PC-3 (cell line): ENCODE measurements at regions not wholly inside any gene's neighbourhood (a gene's known extent, or its start where the extent isn't known, plus 50 kb on each side); places are given as distances from the start of the nearest gene placed in this dataset.

ENCODE experiments used
- ATAC-seq: fragments of 200-7000 bp; cut with Tn5 transposase; 2 replicates; pipeline ENCODE4 v1.9.1; 2020; ENCODE audit warnings: mild to moderate bottlenecking, moderate library complexity
- BruUV-seq: library from RNA; stranded (reverse); fragments of 400-500 nt; replicated peaks from 2 replicates; lab custom pipeline; 2021; lab: Mats Ljungman, UMichigan
- CTCF ChIA-PET: fragments of 300-600 bp; sonication (Branson Sonifier 250); formaldehyde crosslinking; loops from one replicate; lab custom pipeline; 2022; ENCODE audit warnings: antibody characterized with exemption; lab: Charles Lee
- POLR2A ChIA-PET: fragments of 300-600 bp; sonication (Branson Sonifier 250); formaldehyde crosslinking; loops from one replicate; lab custom pipeline; 2022; ENCODE audit warnings: antibody characterized with exemption; ENCODE audit not compliant: unreplicated experiment; lab: Charles Lee
- DNase-seq: peaks from one replicate; pipeline ENCODE4 v3.0.0-alpha.2; 2015
- H2AFZ ChIP-seq: fragments of 300-600 bp; sonication (generic); 2 replicates; pipeline ENCODE4 v1.6.0; 2016; ENCODE audit warnings: antibody characterized with exemption, low read length
- H3F3A ChIP-seq: fragments of 300-600 bp; sonication (generic); one replicate; pipeline ENCODE4 v1.6.0; 2017; ENCODE audit warnings: antibody characterized with exemption, low read length, control low read depth, mild to moderate bottlenecking; ENCODE audit not compliant: unreplicated experiment
- H3K27ac ChIP-seq: fragments of 300-600 bp; sonication (generic); 2 replicates; pipeline ENCODE4 v1.5.1; 2016; ENCODE audit warnings: mild to moderate bottlenecking, low read length
- H3K27me3 ChIP-seq: fragments of 300-600 bp; sonication (generic); 2 replicates; pipeline ENCODE4 v1.6.1; 2016; ENCODE audit warnings: low read length, mixed read lengths
- H3K36me3 ChIP-seq: fragments of 300-600 bp; sonication (generic); 2 replicates; pipeline ENCODE4 v1.6.1; 2016; ENCODE audit warnings: low read depth, mixed run types, low read length, mixed read lengths
- H3K4me1 ChIP-seq: fragments of 300-600 bp; sonication (generic); 2 replicates; pipeline ENCODE4 v1.5.1; 2016; ENCODE audit warnings: low read length; ENCODE audit not compliant: insufficient read depth
- H3K4me2 ChIP-seq: fragments of 300-600 bp; sonication (generic); 2 replicates; pipeline ENCODE4 v1.6.0; 2016; ENCODE audit warnings: low read length
- H3K4me3 ChIP-seq: fragments of 300-600 bp; sonication (generic); 2 replicates; pipeline ENCODE4 v1.5.1; 2016; ENCODE audit warnings: mild to moderate bottlenecking, low read length, mixed read lengths
- H3K79me2 ChIP-seq: fragments of 300-600 bp; sonication (generic); 2 replicates; pipeline ENCODE4 v1.6.1; 2017; ENCODE audit warnings: low read length, mixed read lengths
- H3K9ac ChIP-seq: fragments of 300-600 bp; sonication (generic); 2 replicates; pipeline ENCODE4 v1.6.0; 2016; ENCODE audit warnings: mild to moderate bottlenecking, low read length
- H3K9me2 ChIP-seq: fragments of 300-600 bp; sonication (generic); replicated peaks from 2 replicates; pipeline ENCODE4 v1.6.1; 2016; ENCODE audit warnings: mixed run types, low read length, mixed read lengths
- H3K9me3 ChIP-seq: fragments of 300-600 bp; sonication (generic); 2 replicates; pipeline ENCODE4 v1.6.1; 2016; ENCODE audit warnings: low read length, mixed read lengths
- H4K20me1 ChIP-seq: fragments of 300-600 bp; sonication (generic); 2 replicates; pipeline ENCODE4 v1.6.1; 2016; ENCODE audit warnings: low read length, mixed read lengths
- CTCF ChIP-seq: fragments of 300-600 bp; sonication (generic); conservative IDR thresholded peaks from 2 replicates; pipeline ENCODE4 v1.5.1; 2017; ENCODE audit warnings: antibody characterized with exemption, low read depth, mild to moderate bottlenecking, low read length
- EZH2 ChIP-seq: fragments of 300-600 bp; sonication (generic); IDR thresholded peaks from one replicate; pipeline ENCODE4 v1.6.1; 2017; ENCODE audit warnings: antibody characterized with exemption, mild to moderate bottlenecking, low read length; ENCODE audit not compliant: unreplicated experiment
- EZH2phosphoT487 ChIP-seq: fragments of 300-600 bp; sonication (generic); IDR thresholded peaks from 2 replicates; pipeline ENCODE4 v1.6.1; 2018; ENCODE audit warnings: mild to moderate bottlenecking, antibody characterized with exemption, low read length, borderline replicate concordance
- intact Hi-C: fragments of 100-400 bp; cut with micrococcal nuclease; formaldehyde crosslinking; loops from 2 replicates; pipeline ENCODE4 v1.9.0; 2023

GRCh38 chr6:156053626-156054025 is 598.0 kb upstream of the NOX3 start:
- ChIA-PET POLR2A (no interaction called here), CTCF (no interaction called here)
- H2AFZ ChIP-seq, result no peak overlapping the region
- no peaks in the 10 kb centered on the region for H3K79me2 ChIP-seq
- no peak overlapping the region for H3K4me2 ChIP-seq
- intact Hi-C loops, result no loop called here
- no peaks in the 10 kb centered on the region for H3K9me3 ChIP-seq
- no peaks in the 10 kb centered on the region for H3K9me2 ChIP-seq
- no peaks in the 10 kb centered on the region for H3K36me3 ChIP-seq
- no peaks in the 10 kb centered on the region for H4K20me1 ChIP-seq
- no peaks in the 10 kb centered on the region for H3F3A ChIP-seq
- H3K4me1 ChIP-seq, result peaks cover 7% of the 10 kb centered on the region; the same call in 1 of the 2 replicates
- TF ChIP-seq EZH2phosphoT487, result no peak
- no peak for TF ChIP-seq CTCF
- no peak for TF ChIP-seq EZH2
- no peak overlapping the region for H3K4me3 ChIP-seq
- H3K27ac ChIP-seq, result no peak overlapping the region
- DNase-seq, result no peak
- H3K9ac ChIP-seq, result no peak overlapping the region
- no peak for ATAC-seq
- no TSS peak for BruUV-seq
- H3K27me3 ChIP-seq, result no peaks in the 10 kb centered on the region

GRCh38 chr6:156046841-156047449 is 591.3 kb upstream of the NOX3 start:
- TF ChIP-seq CTCF (no peak), EZH2 (no peak), EZH2phosphoT487 (no peak)
- DNase-seq (no peak), ATAC-seq (no peak)
- no peak overlapping the region for H3K27ac ChIP-seq
- H3K4me2 ChIP-seq, result no peak overlapping the region
- ChIA-PET CTCF (no interaction called here), POLR2A (no interaction called here)
- no peaks in the 10 kb centered on the region for H3K9me2 ChIP-seq
- no peaks in the 10 kb centered on the region for H3K79me2 ChIP-seq
- H4K20me1 ChIP-seq, result no peaks in the 10 kb centered on the region
- no peaks in the 10 kb centered on the region for H3K9me3 ChIP-seq
- H3K4me1 ChIP-seq, result peaks cover 7% of the 10 kb centered on the region; the same call in 1 of the 2 replicates
- no peak overlapping the region for H3K4me3 ChIP-seq
- no peaks in the 10 kb centered on the region for H3K36me3 ChIP-seq
- no TSS peak for BruUV-seq
- H3F3A ChIP-seq, result no peaks in the 10 kb centered on the region
- no peaks in the 10 kb centered on the region for H3K27me3 ChIP-seq
- no peak overlapping the region for H2AFZ ChIP-seq
- no peak overlapping the region for H3K9ac ChIP-seq
- intact Hi-C loops, result no loop called here

- Histone ChIP-seq H3F3A (no peaks in the 10 kb centered on the region), H3K27me3 (no peaks in the 10 kb centered on the region), H3K4me2 (no peak overlapping the region), H3K4me3 (no peak overlapping the region), H3K36me3 (no peaks in the 10 kb centered on the region), H3K9me2 (no peaks in the 10 kb centered on the region), H3K79me2 (no peaks in the 10 kb centered on the region), H3K4me1 (peaks cover 5% of the 10 kb centered on the region; the same call in 1 of the 2 replicates), H3K9ac (no peak overlapping the region), H3K9me3 (no peaks in the 10 kb centered on the region), H2AFZ (no peak overlapping the region), H3K27ac (no peak overlapping the region), H4K20me1 (no peaks in the 10 kb centered on the region)
- intact Hi-C loops, result no loop called here
- ATAC-seq (no peak), DNase-seq (no peak)
- POLR2A ChIA-PET, result no interaction called here
- BruUV-seq, result no TSS peak
- CTCF ChIA-PET, result no interaction called here
- TF ChIP-seq EZH2 (no peak), CTCF (no peak), EZH2phosphoT487 (no peak)
Measured at GRCh38 chr6:156046268-156046665, 590.6 kb upstream of the NOX3 start.
